H54 (cell line): ENCODE measurements at regions not wholly inside any gene's neighbourhood (a gene's known extent, or its start where the extent isn't known, plus 50 kb on each side); places are given as distances from the start of the nearest gene placed in this dataset.

Source experiments
- DNase-seq: peaks from one replicate; pipeline ENCODE4 v3.0.0; 2011; ENCODE audit warnings: low spot score, mixed read lengths; ENCODE audit not compliant: insufficient read length
- FAIRE-seq: peaks from 3 replicates; lab custom pipeline; 2011; peaks lifted over from hg19 to GRCh38; lab: Jason Lieb, UNC
- POLR2A ChIP-seq: IDR thresholded peaks from 2 replicates; pipeline ENCODE4 v1.6.1; 2011; ENCODE audit warnings: low read depth, mild to moderate bottlenecking, low read length

DNA sequence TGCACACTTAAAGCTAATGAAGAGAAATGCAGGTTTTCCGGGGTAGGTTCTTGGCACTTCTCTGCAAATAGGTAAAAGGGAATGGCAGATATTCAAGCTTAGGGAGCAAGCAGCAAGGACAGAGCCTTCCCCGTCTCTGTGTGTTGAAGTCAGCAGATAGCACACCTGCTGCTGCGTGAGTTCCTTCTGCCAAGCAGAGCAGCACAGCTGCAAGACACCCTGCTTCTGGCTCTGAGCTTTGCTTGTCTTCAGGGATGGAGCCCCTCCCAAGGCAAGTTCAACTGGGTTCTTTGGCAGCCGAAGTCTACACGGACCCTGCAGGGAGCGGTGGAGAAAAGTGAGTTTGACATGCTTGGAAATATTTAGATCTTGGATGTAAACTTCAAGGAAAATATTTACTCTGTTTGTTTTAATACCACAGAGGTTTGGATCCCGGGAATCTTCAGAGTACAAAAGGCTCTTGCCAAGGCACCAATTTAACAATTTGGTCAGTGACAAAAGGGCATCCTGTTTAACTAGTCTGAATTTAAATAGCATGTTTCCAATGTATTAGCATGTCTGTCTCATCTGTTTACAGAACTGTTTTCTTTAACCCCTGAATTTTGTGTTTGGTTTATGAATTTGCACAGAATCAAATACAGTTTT is 113.4 kb upstream of the KCNJ16 start:
- no peak for TF ChIP-seq POLR2A
- DNase-seq (no peak), FAIRE-seq (no peak)

DNA sequence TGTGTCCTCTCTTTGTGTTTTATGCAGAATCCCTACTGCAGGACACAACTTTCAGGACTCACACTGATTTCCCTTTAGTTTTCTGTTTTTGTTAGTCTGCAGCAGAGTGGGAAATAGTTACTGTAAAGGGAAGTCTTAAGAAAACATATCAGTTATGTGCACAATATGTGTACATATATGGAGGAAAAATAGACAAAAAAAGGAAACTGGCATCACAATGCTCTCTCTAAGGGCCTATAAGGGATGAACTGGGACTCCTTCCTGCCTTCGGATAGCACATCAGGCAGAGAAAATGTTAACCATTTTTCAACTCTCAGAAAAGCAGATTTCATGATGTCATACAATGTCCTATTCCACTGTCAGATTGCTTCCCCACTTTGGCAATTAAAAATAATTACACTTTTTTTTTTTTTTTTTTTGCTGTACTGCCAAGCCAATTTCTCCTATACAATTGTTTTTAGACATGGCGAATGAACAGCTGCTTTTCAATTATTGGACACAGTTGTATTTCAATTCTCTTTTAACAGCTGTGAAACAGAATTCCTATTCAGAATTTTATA is 112.5 kb upstream of the KCNJ16 start:
- TF ChIP-seq POLR2A, result no peak
- FAIRE-seq (no peak), DNase-seq (no peak)

DNA sequence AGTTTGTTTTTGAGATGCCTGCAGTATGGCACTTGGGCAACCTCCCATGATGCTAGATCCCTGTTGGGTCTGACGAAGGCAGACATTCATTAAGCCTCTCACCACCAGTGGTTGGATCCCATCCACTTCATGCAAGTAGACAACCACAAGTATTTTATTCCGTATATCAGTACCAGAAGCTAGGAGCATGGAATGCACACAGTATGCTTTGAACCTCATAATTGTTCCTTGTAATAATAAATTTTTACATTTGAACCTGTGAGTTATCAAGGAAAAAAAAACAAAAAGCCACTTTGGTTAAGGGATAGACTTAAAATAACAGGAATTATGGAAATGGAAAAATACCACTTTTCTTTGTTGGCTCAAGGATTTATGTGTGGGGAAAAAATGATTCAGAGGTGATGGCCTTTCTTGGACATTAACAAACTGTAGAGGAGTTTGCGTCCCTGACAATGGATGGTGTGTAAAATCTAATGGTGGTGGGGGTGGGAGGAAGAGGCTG is 107.1 kb upstream of the KCNJ16 start:
- no peak for DNase-seq
- TF ChIP-seq POLR2A, result no peak
- peak; percentile 93 for FAIRE-seq

DNA sequence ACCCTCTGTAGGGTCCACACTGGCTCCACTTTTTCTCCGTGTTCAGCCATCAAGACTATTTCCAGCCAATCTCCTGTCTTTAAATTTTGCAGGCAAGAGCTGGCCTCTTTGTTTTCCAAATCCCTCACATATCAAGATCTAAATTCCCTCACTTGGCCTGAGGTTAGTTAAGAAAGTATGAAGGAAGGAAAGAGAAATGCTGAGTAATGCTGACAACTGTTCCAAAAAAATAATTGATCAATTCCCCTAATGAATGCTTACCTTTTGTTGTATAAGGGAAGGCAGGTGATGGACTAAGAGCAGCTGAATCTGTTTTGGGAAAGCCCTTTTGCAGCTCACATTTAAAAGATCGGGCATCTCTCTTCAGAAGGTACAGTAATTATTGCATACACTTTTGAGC is 105.1 kb upstream of the KCNJ16 start:
- FAIRE-seq, result no peak
- no peak for TF ChIP-seq POLR2A

DNA sequence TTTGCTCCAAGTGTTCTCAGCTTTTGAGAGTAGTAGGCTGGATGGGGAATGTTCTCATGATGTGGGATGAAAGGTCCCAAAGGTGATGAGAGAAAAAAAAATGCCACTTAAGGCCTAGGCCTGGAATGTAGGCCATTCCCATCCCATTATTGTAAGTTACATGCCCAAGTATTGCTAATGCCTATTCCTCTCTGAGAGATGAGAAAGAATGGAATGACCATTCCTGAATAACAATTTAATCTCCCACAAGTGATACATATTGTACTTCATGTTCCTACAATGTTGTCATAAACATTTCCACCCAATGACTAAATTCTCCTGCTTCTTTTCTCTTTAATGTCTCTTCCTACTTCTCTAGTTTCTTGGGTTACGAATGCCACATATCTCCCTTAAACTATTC is 102.8 kb upstream of the KCNJ16 start:
- FAIRE-seq (no peak), DNase-seq (no peak)
- no peak for TF ChIP-seq POLR2A

More for the DNA sequence above, 105.1 kb upstream of the KCNJ16 start:
- DNase-seq, result no peak

DNA sequence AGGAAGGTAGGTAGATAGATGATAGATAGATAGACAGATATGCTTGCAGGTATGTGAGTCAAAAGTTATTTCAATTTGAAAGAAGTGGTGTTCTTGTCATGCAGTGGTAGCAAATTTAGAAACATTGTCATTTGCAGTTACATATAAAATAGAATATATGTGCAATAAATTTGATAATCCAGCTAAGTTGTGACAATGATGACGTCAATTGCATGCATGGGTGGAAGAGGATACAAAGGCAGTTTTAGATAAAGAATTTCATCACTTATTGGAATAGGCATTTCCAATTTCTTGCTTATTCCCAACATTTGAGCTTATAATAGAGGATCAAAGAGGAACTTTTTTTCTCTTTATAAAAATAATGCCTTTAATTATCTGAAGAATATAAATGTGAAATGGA is 99.2 kb upstream of the KCNJ16 start:
- FAIRE-seq (no peak), DNase-seq (no peak)
- TF ChIP-seq POLR2A, result no peak

DNA sequence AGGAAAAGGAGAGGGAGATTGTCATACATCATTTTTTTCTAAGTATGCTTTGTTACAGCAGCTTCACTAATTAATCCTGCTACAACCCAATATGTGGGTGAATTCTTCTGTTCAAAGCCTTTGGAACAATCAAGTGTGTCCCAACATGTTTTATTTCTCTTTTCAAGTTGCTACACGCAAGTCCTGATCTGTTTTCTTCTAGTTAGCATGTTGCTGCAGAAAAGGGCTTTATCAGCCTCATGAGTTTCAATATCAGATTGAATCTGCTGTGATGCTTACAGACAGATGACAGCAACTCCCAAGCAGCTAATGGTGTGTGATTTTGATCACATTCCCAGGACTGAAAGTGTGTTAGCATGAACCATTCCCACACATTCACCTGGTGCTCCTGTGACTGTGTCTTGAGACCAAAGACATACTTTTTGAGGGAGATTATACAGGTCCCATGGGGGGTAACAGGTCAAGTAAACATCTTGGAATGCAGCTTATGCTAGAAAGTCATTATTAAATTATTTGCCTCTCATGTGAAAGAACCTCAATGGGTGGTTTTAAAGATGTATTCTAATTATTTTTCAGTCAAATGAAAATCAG is 96.9 kb upstream of the KCNJ16 start:
- FAIRE-seq (no peak), DNase-seq (no peak)
- no peak for TF ChIP-seq POLR2A

DNA sequence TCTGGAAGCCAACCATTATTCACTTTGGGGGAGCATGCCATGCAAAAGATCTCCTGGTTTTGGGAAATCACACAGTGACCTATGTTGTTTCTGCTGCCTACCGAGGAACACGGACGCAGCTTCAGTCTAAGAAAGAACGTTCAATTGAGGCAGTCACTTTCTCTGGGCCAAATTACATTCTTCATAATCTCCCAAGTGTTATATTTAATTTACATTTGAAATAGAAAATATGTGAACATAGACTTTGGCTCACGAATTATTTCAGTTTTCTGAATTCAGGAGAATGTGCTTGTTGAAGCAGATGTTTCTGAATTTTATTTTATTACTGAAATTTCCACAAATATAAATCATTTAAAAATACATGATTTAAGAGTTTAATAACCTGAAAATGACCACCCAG is 93.6 kb upstream of the KCNJ16 start:
- no peak for FAIRE-seq
- DNase-seq, result no peak
- no peak for TF ChIP-seq POLR2A

DNA sequence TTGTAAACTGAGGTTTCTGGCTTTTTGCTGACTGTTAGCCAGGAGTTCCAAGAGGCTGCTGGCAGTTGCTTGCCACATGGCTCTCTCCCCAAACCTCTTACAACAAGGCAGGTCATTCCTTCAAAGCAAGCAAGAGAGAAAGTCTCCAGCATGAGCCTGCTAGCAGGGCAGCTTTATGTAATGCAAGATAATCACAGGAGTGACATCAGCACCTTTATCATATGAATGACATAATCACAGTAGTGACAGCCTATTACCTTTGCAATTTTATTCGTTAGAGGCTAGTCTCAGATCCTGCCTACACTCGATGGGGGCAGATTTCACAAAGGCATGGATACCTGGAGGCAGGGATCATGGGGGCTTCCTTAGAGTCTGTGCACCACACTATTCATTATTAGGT is 79.5 kb upstream of the KCNJ16 start:
- TF ChIP-seq POLR2A, result no peak
- DNase-seq, result no peak
- no peak for FAIRE-seq

DNA sequence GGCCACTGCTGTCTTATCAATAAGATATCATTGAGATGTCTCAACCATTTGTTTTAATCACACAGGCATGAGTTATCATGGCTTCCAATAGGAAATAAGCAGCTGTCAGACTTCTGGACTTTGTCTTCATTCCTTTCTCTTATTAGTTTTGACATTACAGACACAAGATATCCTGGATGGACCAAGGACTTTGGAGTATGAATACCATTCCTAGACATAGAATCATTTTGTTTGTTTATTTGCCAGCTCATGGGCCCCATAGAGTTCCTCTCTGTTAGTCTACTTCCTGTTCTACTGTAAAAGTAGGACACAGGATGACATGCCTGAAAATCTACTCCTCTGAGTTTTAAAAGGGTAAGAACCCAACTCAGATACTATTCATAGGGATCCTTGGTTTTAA is 77.7 kb upstream of the KCNJ16 start:
- TF ChIP-seq POLR2A, result no peak
- FAIRE-seq, result peak; percentile 79
- DNase-seq, result peak; percentile 16

DNA sequence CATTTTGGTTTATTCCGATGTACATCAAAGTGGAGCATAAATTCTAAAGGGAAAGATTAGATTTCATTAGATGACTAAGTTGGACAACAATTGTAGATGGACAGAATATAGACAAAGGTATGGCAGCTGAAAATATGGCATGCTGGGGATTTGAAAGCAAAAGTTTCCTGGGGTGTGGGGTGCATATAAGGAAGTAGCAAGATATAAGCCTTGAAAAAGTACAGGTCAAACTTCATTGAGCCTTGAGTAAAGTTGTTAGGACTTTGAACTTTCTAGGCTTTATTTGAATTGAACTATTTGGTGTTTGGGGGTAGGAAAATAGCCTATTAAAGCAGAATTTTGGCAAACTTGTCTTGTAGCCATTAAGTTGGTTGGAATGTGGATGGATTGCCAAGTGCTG is 75.8 kb upstream of the KCNJ16 start:
- peak; percentile 20 for FAIRE-seq
- no peak for TF ChIP-seq POLR2A
- DNase-seq, result no peak

DNA sequence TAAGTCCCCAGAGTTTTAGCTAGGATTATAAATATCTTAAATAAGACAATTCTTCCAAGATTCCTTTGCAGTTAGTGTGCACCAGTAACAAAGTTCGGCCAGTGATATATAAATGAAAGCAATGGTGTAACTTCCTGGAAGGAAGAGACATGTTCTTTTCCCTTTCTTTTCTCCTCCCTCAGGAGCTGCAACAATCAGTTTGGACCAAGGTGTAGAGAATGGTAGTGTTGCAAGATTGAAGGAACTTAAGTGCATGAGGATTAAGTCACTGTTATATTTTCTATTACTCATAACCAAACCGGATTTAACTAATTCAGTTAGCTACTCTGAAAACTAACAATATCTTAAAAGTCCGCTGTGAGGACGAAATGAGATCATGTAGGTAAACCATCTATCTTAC is 68.9 kb upstream of the KCNJ16 start:
- DNase-seq, result no peak
- no peak for TF ChIP-seq POLR2A
- FAIRE-seq, result peak; percentile 55

DNA sequence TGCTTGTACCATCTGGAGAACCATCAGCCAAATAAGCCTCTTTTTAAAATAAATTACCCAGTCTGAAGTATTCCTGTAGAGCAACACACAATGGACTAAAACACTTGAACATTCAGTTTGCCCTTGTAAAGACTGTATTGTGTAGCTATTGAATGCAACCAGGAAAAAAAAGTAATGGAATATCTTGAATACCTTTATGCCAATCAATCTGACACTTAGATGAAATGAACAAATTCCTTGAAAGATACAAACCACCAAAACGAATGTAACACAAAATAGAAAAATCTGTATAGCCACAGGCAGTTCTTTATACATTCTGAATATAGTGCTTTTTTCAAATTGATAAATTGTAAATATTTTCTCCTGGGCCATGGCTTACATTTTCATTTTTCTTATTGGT is 63.3 kb upstream of the KCNJ16 start:
- TF ChIP-seq POLR2A, result no peak
- DNase-seq (no peak), FAIRE-seq (no peak)

DNA sequence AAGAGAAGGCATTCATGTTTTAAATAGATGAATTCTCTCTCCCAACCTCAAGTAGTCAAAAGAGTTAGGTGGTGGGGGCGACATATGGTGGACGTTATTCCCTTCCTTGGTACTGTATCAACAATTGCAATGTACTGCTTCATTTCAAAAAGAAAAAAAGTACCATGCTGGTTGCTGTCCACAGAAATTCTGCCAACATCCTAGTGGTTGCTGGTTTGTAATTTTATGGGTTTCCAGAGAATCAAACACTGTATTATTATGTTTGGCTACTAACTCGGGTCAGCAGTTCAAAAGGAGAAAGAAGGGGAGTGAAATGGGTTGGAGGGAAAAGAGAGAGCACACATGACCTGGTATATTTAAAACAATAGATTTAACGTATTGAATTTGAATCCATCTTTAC is 61.1 kb upstream of the KCNJ16 start:
- FAIRE-seq (no peak), DNase-seq (no peak)
- no peak for TF ChIP-seq POLR2A

DNA sequence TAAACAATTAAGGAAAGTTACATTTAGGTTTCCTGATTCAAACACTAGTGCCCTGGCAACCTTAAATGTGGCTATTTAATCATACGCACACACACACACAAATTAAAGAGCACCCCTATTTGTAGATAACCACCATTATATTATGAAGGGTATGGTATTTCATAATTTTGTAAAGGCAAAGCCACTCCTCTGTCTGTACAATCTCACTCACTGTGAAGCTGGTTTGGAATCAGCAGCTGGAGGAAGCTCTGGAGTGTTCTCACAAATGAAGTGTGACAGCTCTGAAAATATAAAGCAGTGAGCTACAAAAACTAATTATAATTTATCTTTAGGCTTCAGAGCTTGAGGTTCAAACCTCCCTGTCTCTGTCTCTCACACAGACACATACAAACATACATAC is 57.9 kb upstream of the KCNJ16 start:
- no peak for FAIRE-seq
- DNase-seq, result no peak
- no peak for TF ChIP-seq POLR2A
